Mucosa of gallbladder (tissue), 1 donor: ENCODE measurements at regions not wholly inside any gene's neighbourhood (a gene's known extent, or its start where the extent isn't known, plus 50 kb on each side); places are given as distances from the start of the nearest gene placed in this dataset.
"Not testable (repeated sequence)": the region's sequence is repeated elsewhere in the genome, so short reads cannot be mapped to it uniquely, and the experiment has no call there.

ENCODE experiments used
- DNase-seq: peaks from one replicate; pipeline ENCODE4 v3.0.0-alpha.2; 2020; ENCODE audit warnings: low spot score
- donor health status: DM: no; HTN: no; CAD: no.

DNA sequence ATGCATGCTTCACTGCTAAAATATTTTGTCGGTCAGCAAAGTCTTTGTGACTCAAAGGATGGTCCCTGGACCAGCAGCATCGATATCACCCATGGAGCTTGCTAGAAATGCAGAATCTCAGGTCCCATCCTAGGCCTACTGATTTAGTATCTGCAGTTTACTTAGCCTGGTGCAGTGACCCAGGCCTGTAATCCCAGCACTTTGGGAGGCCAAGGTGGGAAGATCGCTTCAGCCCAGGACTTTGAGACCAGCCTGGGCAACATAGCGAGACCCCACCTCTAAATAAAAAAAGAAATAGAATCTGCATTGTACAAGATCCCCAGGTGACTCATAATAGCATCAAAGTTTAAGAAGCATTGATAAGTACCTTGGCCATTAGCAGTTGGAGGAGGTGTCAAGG, 248.7 kb downstream of the CD83 start:
- no peak for DNase-seq

DNA sequence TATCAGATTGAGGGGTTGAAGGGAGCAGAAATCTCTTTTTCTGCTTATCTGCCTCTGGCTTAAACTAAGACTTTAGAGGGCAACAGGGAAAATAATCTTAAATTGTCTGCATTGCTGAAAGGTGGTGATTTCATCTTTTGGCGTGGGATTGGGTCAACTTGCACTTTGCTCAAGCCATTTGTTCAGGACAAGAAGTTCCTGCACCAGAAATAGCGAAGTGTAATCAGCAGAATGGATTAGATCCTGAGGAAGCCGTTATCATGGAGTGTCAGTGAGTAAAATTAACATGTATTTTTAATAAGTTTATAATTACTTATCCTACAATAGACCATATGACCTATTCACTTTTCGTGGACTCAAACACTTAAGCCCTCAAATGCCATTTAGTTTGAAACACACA, 249.3 kb downstream of the CD83 start:
- no peak for DNase-seq

GRCh38 chr6:14367296-14367695, 249.7 kb downstream of the CD83 start:
- no peak for DNase-seq

- no peak for DNase-seq
Measured at GRCh38 chr6:14369717-14370116, 252.1 kb downstream of the CD83 start.

GRCh38 chr6:14371530-14371929, 254.0 kb downstream of the CD83 start:
- no peak for DNase-seq

- no peak for DNase-seq
Measured at GRCh38 chr6:14372734-14373489, 255.3 kb downstream of the CD83 start.

DNA sequence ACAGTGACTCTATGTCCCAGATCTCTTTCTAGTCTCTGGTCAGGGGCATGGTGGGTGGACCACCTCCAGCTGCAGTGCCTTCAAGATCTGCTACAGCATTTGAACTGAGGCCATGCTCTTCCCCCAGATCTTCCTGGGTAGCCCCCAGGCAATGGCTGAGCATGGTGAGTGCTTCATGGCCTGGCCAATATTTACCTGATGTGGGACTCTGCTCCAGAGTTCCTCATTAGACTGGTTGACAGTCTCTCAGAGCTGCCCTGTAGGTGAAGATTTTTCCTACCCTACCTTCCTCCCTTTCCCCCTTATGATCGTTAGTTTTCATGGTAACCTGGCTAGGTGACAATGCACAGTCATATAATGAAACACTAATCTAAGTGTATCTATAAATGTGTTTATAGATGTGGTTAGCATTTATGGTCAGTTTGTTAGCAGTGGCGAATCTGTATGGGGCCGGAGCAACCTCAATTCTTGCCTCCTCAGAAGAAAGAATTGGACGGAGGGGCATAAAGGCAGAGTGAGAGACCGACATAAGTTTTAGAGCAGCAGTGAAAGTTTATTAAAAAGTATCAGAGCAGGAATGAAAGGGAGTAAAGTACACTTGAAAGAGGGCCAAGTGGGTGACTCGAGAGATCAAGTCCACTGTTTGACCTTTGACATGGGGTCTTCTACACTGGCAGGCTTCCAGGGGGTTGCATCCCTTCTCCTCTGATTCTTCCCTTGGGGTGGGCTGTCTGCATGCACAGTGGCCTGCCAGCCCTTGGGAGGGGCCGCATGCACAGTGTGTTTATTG, 256.3 kb downstream of the CD83 start:
- DNase-seq = no peak

- DNase-seq = no peak
Measured at GRCh38 chr6:14375930-14376329, 258.4 kb downstream of the CD83 start.

DNA sequence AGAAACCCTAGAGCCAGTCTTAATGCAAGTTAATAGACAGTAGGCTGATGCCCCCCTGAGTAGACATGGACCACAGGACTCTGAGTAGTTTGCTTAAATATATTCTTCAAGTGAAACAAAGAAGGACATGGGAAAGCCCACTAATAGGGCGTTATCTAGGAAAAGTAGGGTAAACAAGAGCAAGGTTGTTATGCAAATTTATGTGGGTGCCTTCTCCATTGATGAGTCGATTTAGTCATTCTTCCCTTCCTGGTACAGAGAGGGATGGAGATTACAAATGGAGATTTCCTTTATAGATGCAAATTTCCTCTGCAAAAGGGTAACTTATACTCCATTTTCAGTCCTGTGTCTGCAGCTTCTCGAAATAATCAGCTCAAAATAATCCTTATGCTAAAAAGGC, 262.0 kb downstream of the CD83 start:
- DNase-seq = no peak

GRCh38 chr6:14380086-14380820, 262.7 kb downstream of the CD83 start:
- no peak for DNase-seq

- DNase-seq = no peak
Measured at GRCh38 chr6:14380901-14381828, 263.6 kb downstream of the CD83 start.

- no peak for DNase-seq
Measured at GRCh38 chr6:14381829-14382677, 264.5 kb downstream of the CD83 start.

GRCh38 chr6:14382678-14383236, 265.2 kb downstream of the CD83 start:
- no peak for DNase-seq

DNA sequence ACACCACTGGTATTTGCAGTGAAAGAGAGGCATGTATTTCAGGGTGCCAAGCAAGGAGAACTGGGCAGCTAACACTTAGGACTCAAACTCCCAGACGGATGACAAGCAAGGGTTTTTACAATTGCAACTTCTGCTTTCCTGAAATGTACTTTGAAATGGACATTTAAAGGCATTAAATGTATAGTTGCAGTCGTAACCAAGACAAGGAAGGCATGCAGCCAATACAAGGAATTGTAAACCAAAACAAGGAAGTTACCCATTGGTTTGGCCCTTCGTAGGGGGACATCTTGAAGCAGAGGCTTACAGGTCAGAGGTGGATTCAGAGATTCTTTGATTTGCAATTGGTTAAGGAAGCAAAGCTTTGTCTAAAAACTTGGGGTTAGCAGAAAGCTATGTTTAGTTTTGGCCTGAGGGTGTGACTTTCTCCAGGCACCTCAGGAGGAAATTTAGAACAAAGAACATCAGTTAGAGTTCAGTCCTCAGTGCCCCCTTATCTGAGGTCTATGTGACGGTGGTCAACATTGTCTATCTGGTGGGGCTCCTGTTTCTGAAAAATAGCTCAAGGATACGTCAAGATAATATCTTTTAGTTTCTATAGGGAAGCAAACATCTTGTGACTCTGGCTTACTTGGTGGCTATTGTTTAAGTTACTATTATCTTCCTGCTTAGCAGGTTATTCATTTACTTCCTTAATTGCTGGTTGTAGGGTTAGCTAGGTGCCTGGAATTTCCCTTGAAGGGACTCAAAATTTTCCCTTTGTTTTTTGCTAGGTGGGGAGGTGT, 266.0 kb downstream of the CD83 start:
- no peak for DNase-seq

- no peak for DNase-seq
Measured at GRCh38 chr6:14384175-14384949, 266.8 kb downstream of the CD83 start.

DNA sequence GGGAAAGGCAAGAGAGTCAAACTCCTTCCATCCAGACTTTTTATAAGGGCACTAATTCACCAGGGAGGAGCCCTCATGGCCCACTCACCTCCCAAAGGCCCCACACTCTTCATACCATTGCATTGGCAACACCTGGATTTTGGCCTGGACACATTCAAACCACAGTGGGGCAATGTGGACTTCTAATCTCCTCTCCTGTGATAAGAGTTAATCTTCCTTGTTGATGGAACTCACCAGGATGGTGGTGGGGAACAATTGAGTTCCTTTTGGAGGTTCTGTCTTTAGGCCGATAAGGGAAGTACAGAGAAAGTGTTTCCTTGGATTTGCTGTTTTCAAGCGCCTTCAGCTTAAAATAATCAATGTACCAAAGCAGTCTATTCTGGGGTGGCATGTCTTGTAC, 268.7 kb downstream of the CD83 start:
- no peak for DNase-seq

DNA sequence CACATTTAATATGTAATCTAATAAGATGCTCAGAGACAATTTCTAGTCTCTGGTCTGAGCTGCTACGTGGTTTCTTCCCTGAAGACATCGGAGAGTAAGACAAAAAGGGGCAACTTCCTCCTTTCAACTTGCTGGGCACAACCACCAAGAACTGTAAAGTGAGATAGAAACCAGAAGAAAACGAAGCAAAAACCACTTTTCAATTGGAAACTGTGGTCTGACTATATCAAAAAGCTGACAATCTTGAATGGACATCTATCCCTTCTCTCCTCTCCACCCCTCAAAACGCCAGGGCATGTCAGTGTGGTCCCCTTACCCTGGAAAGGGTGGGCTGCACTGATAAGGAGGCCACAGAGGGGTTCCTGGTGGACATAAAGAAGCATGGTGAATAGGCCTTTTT, 269.1 kb downstream of the CD83 start:
- no peak for DNase-seq

DNA sequence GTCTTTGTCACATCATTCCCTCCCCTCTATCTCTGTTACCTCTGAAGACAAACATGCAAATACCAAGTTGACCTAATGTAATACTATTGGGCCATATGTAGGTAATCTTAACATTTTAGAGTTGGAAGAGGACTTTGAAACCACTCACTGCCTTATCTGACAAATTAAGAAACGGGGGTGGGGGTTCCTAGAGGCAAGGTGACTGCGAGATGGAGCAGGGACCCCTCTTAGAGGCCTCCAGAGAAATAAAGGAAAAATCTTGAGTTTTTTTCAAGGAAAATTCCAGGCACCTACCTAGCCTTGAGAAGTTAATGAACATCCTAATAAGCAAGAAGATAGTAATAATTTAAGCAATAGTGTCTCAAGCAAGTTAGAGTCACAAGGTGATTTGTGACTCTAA, 270.8 kb downstream of the CD83 start:
- DNase-seq = no peak

DNA sequence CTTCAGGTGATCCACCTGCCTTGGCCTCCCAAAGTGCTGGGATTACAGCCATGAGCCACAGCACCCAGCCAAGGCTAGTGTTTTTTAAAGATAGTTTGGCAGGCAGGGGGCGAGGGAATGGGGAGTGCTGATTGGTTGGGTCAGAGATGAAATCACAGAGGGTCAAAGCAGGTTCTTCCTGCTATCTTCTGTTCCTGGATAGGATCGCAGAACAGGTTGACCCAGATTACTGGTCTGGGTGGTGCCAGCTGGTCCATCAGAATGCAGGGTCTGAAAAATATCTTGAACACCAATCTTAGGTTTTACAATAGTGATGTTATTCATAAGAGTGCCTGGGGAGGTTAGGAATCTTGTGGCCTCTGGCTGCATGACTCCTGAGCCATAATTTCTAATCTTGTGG, 272.2 kb downstream of the CD83 start:
- not testable (repeated sequence) for DNase-seq
